Endothelial cell of umbilical vein (primary cell): ENCODE measurements at regions not wholly inside any gene's neighbourhood (a gene's known extent, or its start where the extent isn't known, plus 50 kb on each side); places are given as distances from the start of the nearest gene placed in this dataset.

Experiments
- BruUV-seq: library from RNA; stranded (reverse); fragments of 400-500 nt; replicated peaks from 2 replicates; lab custom pipeline; 2021; lab: Mats Ljungman, UMichigan
- CTCF ChIA-PET: fragments of 300-600, 350-600 bp; sonication (Branson Sonifier 250); formaldehyde crosslinking; loops from one replicate; lab custom pipeline; 2021; ENCODE audit warnings: antibody characterized with exemption, inconsistent platforms; lab: Charles Lee
- POLR2A ChIA-PET: fragments of 300-600, 350-600 bp; sonication (Branson Sonifier 250); formaldehyde crosslinking; loops from one replicate; lab custom pipeline; 2021; ENCODE audit warnings: antibody characterized with exemption, inconsistent platforms; lab: Charles Lee
- DNase-seq: peaks from one replicate; pipeline ENCODE4 v3.0.0-alpha.2; 2011; ENCODE audit warnings: low read depth, low spot score
- FAIRE-seq: peaks from 2 replicates; lab custom pipeline; 2011; peaks lifted over from hg19 to GRCh38; lab: Jason Lieb, UNC
- H2AFZ ChIP-seq: 2 replicates; pipeline ENCODE4 v1.6.0; 2012; ENCODE audit warnings: low read depth, low read length, control low read depth, inconsistent platforms
- H3K27ac ChIP-seq: 2 replicates; pipeline ENCODE4 v1.5.1; 2011; ENCODE audit warnings: low read depth, mild to moderate bottlenecking, control low read depth, low read length, moderate library complexity; ENCODE audit not compliant: insufficient read depth
- H3K27me3 ChIP-seq, 2 experiments: 2 replicates each; pipeline versions ENCODE4 v1.6.0 to v1.6.1; 2011; ENCODE audit warnings: low read length in 2 of 2, mixed read lengths in 1 of 2; ENCODE audit not compliant: control insufficient read depth in 2 of 2, insufficient read depth in 2 of 2
- H3K36me3 ChIP-seq, 2 experiments: 2 replicates in 1 of 2; 3 replicates in 1 of 2; pipeline ENCODE4 v1.5.1; 2011; ENCODE audit warnings: low read length in 2 of 2, mild to moderate bottlenecking in 1 of 2, moderate library complexity in 1 of 2; ENCODE audit not compliant: control insufficient read depth in 2 of 2, insufficient read depth in 2 of 2; ENCODE audit errors: extremely low read depth in 1 of 2
- H3K4me1 ChIP-seq: 3 replicates; pipeline ENCODE4 v1.5.1; 2011; ENCODE audit warnings: mild to moderate bottlenecking, low read length; ENCODE audit not compliant: control insufficient read depth, insufficient read depth; ENCODE audit errors: extremely low read depth
- H3K4me2 ChIP-seq: 2 replicates; pipeline ENCODE4 v1.6.1; 2011; ENCODE audit warnings: low read length, control low read depth, mixed read lengths; ENCODE audit not compliant: insufficient read depth
- H3K4me3 ChIP-seq, 3 experiments: fragments of 200-600 bp in 1 of 3; sonication (generic), shearing (Covaris generic) in 1 of 3; replicated peaks in 1 of 3; 2 replicates each; pipeline ENCODE4 v1.5.1; 2011 to 2016; ENCODE audit warnings: control low read depth in 3 of 3, low read length in 3 of 3, mild to moderate bottlenecking in 2 of 3, inconsistent platforms in 1 of 3, low read depth in 1 of 3, moderate library complexity in 1 of 3; ENCODE audit not compliant: insufficient read depth in 1 of 3
- H3K79me2 ChIP-seq: 2 replicates; pipeline ENCODE4 v1.6.0; 2012; ENCODE audit warnings: low read length, inconsistent platforms; ENCODE audit not compliant: control insufficient read depth, insufficient read depth
- H3K9ac ChIP-seq: replicated peaks from 2 replicates; pipeline ENCODE3; 2011; ENCODE audit warnings: low read length, control low read depth; ENCODE audit not compliant: insufficient read depth; ENCODE audit errors: extremely low read depth
- H3K9me1 ChIP-seq: replicated peaks from 3 replicates; pipeline ENCODE4 v1.6.0; 2011; ENCODE audit warnings: mild to moderate bottlenecking, low read length; ENCODE audit not compliant: control insufficient read depth, insufficient read depth; ENCODE audit errors: extremely low read depth
- H3K9me3 ChIP-seq: replicated peaks from 2 replicates; pipeline ENCODE4 v1.5.1; 2012; ENCODE audit warnings: low read length, inconsistent platforms; ENCODE audit not compliant: control insufficient read depth, insufficient read depth
- H4K20me1 ChIP-seq: replicated peaks from 2 replicates; pipeline ENCODE3; 2011; ENCODE audit warnings: mild to moderate bottlenecking, low read length; ENCODE audit not compliant: control insufficient read depth, insufficient read depth; ENCODE audit errors: extremely low read depth
- FOS ChIP-seq: IDR thresholded peaks from 2 replicates; pipeline ENCODE4 v1.6.1; 2011; ENCODE audit warnings: mild to moderate bottlenecking, low read length, moderate library complexity, borderline replicate concordance; ENCODE audit not compliant: insufficient read depth
- GATA2 ChIP-seq: IDR thresholded peaks from 2 replicates; pipeline ENCODE4 v1.7.0; 2011; ENCODE audit warnings: low read depth, mild to moderate bottlenecking, moderate library complexity, mixed read lengths, low read length; ENCODE audit not compliant: insufficient read length, insufficient read depth
- JUN ChIP-seq: IDR thresholded peaks from 2 replicates; pipeline ENCODE4 v1.6.1; 2011; ENCODE audit warnings: borderline replicate concordance, low read depth; ENCODE audit not compliant: insufficient read length, insufficient read depth
- POLR2A ChIP-seq: IDR thresholded peaks from 2 replicates; pipeline ENCODE4 v1.6.1; 2012; ENCODE audit warnings: low read depth, mild to moderate bottlenecking, control low read depth, low read length
- POLR2AphosphoS5 ChIP-seq: IDR thresholded peaks from 2 replicates; pipeline ENCODE4 v1.6.1; 2012; ENCODE audit warnings: low read depth, mild to moderate bottlenecking, control low read depth, low read length, moderate library complexity; ENCODE audit not compliant: insufficient read depth
- dilution Hi-C: fragments of 300-500 bp; cut with MboI; formaldehyde crosslinking; loops from one replicate; pipeline ENCODE4 v1.15.0; 2019; ENCODE audit warnings: low sequenced_read_pairs; ENCODE audit not compliant: extremely low pct_ligation_motif_present
- intact Hi-C: fragments of 100-400 bp; cut with micrococcal nuclease; formaldehyde crosslinking; loops from one replicate; pipeline ENCODE4 v1.10.0; 2022
- TF ChIP-seq, protein P1 (sequence below), 2 donors: IDR thresholded peaks; 1 replicate in 1 of 2; 2 replicates in 1 of 2; pipeline ENCODE4 v1.5.1; 2011; ENCODE audit warnings: low read length in 2 of 2, mild to moderate bottlenecking in 2 of 2, moderate library complexity in 2 of 2, control low read depth in 1 of 2, inconsistent platforms in 1 of 2, low read depth in 1 of 2; ENCODE audit not compliant: insufficient read depth in 1 of 2; ENCODE audit errors: extremely low read depth in 1 of 2
- TF ChIP-seq, protein P2 (sequence below): IDR thresholded peaks from 2 replicates; pipeline ENCODE4 v1.6.1; 2011; ENCODE audit not compliant: insufficient read depth, insufficient read length

DNA sequence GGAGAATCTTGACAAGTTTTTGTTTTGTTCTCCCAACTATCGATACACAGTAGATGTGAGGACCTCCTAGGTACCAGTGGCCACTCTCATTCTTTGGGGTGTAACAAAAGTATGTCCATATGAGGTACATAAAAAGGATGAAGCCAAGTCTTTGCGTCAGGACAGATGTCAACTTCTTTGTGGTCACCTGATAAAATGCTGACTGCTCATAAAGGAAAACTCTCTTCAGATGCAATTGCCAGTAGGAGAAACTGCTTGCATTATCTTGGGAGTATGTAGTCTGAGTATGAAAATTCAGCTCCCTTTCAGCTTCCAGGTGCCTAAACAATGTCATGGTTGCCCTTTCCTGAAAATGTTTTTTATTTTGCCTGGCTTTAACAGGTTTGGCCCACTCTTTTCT lies 123.8 kb upstream of the GOLIM4 start:
- intact Hi-C loops (no loop called here), dilution Hi-C loops (no loop called here)
- no peak for FAIRE-seq
- H3K9me1 ChIP-seq: no peaks in the 10 kb centered on the region
- no peaks in the 10 kb centered on the region for H3K9me3 ChIP-seq
- H3K27me3 ChIP-seq: peaks cover 2 to 5% of the 10 kb centered on the region in 2 experiments
- no peaks in the 10 kb centered on the region for H3K4me1 ChIP-seq
- H3K4me2 ChIP-seq: no peak overlapping the region
- BruUV-seq: no TSS peak
- no peak overlapping the region for H3K27ac ChIP-seq
- ChIA-PET POLR2A (no interaction called here), CTCF (no interaction called here)
- H3K79me2 ChIP-seq: no peaks in the 10 kb centered on the region
- TF ChIP-seq, protein P1, sequence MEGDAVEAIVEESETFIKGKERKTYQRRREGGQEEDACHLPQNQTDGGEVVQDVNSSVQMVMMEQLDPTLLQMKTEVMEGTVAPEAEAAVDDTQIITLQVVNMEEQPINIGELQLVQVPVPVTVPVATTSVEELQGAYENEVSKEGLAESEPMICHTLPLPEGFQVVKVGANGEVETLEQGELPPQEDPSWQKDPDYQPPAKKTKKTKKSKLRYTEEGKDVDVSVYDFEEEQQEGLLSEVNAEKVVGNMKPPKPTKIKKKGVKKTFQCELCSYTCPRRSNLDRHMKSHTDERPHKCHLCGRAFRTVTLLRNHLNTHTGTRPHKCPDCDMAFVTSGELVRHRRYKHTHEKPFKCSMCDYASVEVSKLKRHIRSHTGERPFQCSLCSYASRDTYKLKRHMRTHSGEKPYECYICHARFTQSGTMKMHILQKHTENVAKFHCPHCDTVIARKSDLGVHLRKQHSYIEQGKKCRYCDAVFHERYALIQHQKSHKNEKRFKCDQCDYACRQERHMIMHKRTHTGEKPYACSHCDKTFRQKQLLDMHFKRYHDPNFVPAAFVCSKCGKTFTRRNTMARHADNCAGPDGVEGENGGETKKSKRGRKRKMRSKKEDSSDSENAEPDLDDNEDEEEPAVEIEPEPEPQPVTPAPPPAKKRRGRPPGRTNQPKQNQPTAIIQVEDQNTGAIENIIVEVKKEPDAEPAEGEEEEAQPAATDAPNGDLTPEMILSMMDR (IDR thresholded peaks at IDR 0.05; ENCODE audit: extremely low read depth in 1 of 2, insufficient read depth in 1 of 2, low read depth in 1 of 2, low read length in 2 of 2): no peak
- no peak for TF ChIP-seq GATA2
- TF ChIP-seq POLR2A: no peak
- no peak for TF ChIP-seq JUN
- TF ChIP-seq FOS: no peak
- TF ChIP-seq POLR2AphosphoS5: no peak
- TF ChIP-seq, protein P2, sequence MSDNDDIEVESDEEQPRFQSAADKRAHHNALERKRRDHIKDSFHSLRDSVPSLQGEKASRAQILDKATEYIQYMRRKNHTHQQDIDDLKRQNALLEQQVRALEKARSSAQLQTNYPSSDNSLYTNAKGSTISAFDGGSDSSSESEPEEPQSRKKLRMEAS: no peak
- no peaks in the 10 kb centered on the region for H3K36me3 ChIP-seq
- H4K20me1 ChIP-seq: no peaks in the 10 kb centered on the region
- DNase-seq: no peak
- no peak overlapping the region for H3K9ac ChIP-seq
- no peak overlapping the region for H2AFZ ChIP-seq
- no peak overlapping the region for H3K4me3 ChIP-seq
